ENCODE measurements at regions not wholly inside any gene's neighbourhood (a gene's known extent, or its start where the extent isn't known, plus 50 kb on each side); places are given as distances from the start of the nearest gene placed in this dataset.

- BruUV-seq (replicated peaks) = no TSS peak
- Mint-ChIP-seq H3K9me3 (ENCODE audit: low read depth, unreplicated experiment) (no peaks in the 10 kb centered on the region), H3K27me3 (ENCODE audit: unreplicated experiment) (no peaks in the 10 kb centered on the region), H3K4me1 (ENCODE audit: low read depth, unreplicated experiment) (no peaks in the 10 kb centered on the region), H3K4me3 (ENCODE audit: low read depth, unreplicated experiment) (no peak overlapping the region), H3K27ac (ENCODE audit: unreplicated experiment) (no peak overlapping the region), H3K36me3 (ENCODE audit: insufficient read depth, unreplicated experiment) (no peaks in the 10 kb centered on the region)
- CTCF ChIA-PET = interaction anchor here (0.6 to 0.7 kb wide), 3 partner anchors 84 to 1422 kb away, joined by 3 to 7 read pairs (median 4); no protein-coding TSS in a partner anchor
- no peak for DNase-seq
- intact Hi-C loops (cut with micrococcal nuclease; ENCODE audit: unreplicated experiment) = no loop called here
- no peak for TF ChIP-seq CTCF (IDR thresholded peaks at IDR 0.05; ENCODE audit: unreplicated experiment)
Measured at GRCh38 chr4:146124023-146124680, 51.4 kb upstream of the LSM6 start.

- CTCF ChIA-PET = interaction anchor here (0.6 kb wide), 1 partner anchor 187 kb away, joined by 3 read pairs; no protein-coding TSS in a partner anchor
- intact Hi-C loops (cut with micrococcal nuclease; ENCODE audit: unreplicated experiment) = no loop called here
Measured at GRCh38 chr4:146123231-146123630, 52.3 kb upstream of the LSM6 start.

GRCh38 chr4:146122398-146122797, 53.1 kb upstream of the LSM6 start:
- BruUV-seq (replicated peaks) = no TSS peak
- no peak for TF ChIP-seq CTCF (IDR thresholded peaks at IDR 0.05; ENCODE audit: unreplicated experiment)
- intact Hi-C loops (cut with micrococcal nuclease; ENCODE audit: unreplicated experiment) = no loop called here
- H3K27me3 Mint-ChIP-seq (ENCODE audit: unreplicated experiment) = no peaks in the 10 kb centered on the region
- H3K36me3 Mint-ChIP-seq (ENCODE audit: insufficient read depth, unreplicated experiment) = no peaks in the 10 kb centered on the region
- H3K4me1 Mint-ChIP-seq (ENCODE audit: low read depth, unreplicated experiment) = no peaks in the 10 kb centered on the region
- CTCF ChIA-PET = no interaction called here
- no peak overlapping the region for H3K4me3 Mint-ChIP-seq (ENCODE audit: low read depth, unreplicated experiment)
- no peak overlapping the region for H3K27ac Mint-ChIP-seq (ENCODE audit: unreplicated experiment)
- DNase-seq = no peak
- no peaks in the 10 kb centered on the region for H3K9me3 Mint-ChIP-seq (ENCODE audit: low read depth, unreplicated experiment)

More at GRCh38 chr4:146123231-146123630, 52.3 kb upstream of the LSM6 start:
- H3K4me3 Mint-ChIP-seq (ENCODE audit: low read depth, unreplicated experiment) = no peak overlapping the region
- no peak for DNase-seq
- H3K4me1 Mint-ChIP-seq (ENCODE audit: low read depth, unreplicated experiment) = no peaks in the 10 kb centered on the region
- no peaks in the 10 kb centered on the region for H3K36me3 Mint-ChIP-seq (ENCODE audit: insufficient read depth, unreplicated experiment)
- H3K9me3 Mint-ChIP-seq (ENCODE audit: low read depth, unreplicated experiment) = no peaks in the 10 kb centered on the region
- no peak overlapping the region for H3K27ac Mint-ChIP-seq (ENCODE audit: unreplicated experiment)
- BruUV-seq (replicated peaks) = no TSS peak
- H3K27me3 Mint-ChIP-seq (ENCODE audit: unreplicated experiment) = no peaks in the 10 kb centered on the region
- TF ChIP-seq CTCF (IDR thresholded peaks at IDR 0.05; ENCODE audit: unreplicated experiment) = no peak

GRCh38 chr4:146121757-146122156, 53.8 kb upstream of the LSM6 start:
- intact Hi-C loops (cut with micrococcal nuclease; ENCODE audit: unreplicated experiment) = no loop called here
- no peaks in the 10 kb centered on the region for H3K4me1 Mint-ChIP-seq (ENCODE audit: low read depth, unreplicated experiment)
- no TSS peak for BruUV-seq (replicated peaks)
- H3K27me3 Mint-ChIP-seq (ENCODE audit: unreplicated experiment) = no peaks in the 10 kb centered on the region
- DNase-seq = no peak
- no peaks in the 10 kb centered on the region for H3K9me3 Mint-ChIP-seq (ENCODE audit: low read depth, unreplicated experiment)
- TF ChIP-seq CTCF (IDR thresholded peaks at IDR 0.05; ENCODE audit: unreplicated experiment) = no peak
- H3K27ac Mint-ChIP-seq (ENCODE audit: unreplicated experiment) = no peak overlapping the region
- no peaks in the 10 kb centered on the region for H3K36me3 Mint-ChIP-seq (ENCODE audit: insufficient read depth, unreplicated experiment)
- CTCF ChIA-PET = no interaction called here
- H3K4me3 Mint-ChIP-seq (ENCODE audit: low read depth, unreplicated experiment) = no peak overlapping the region
